ENCODE measurements at regions not wholly inside any gene's neighbourhood (a gene's known extent, or its start where the extent isn't known, plus 50 kb on each side); places are given as distances from the start of the nearest gene placed in this dataset.

GRCh38 chr20:58003525-58003924 is 224.9 kb downstream of the ANKRD60 start:
- no peak overlapping the region for H3K4me2 ChIP-seq (ENCODE audit: low read depth, low read length, poor library complexity, severe bottlenecking)
- no peak overlapping the region for H2AFZ ChIP-seq (ENCODE audit: low read length)
- DNase-seq = peak; percentile 51
- H3K79me2 ChIP-seq (ENCODE audit: low read length) = no peaks in the 10 kb centered on the region
- H3K4me3 ChIP-seq (ENCODE audit: low read length) = no peak overlapping the region
- H3K27ac ChIP-seq (ENCODE audit: low read length) = no peak overlapping the region
- H3K4me1 ChIP-seq (ENCODE audit: low read length) = peaks cover 13% of the 10 kb centered on the region
- H3K27me3 ChIP-seq (ENCODE audit: low read length) = no peaks in the 10 kb centered on the region
- H3K9me2 ChIP-seq (replicated peaks; ENCODE audit: insufficient read depth, low read length) = no peaks in the 10 kb centered on the region
- no peaks in the 10 kb centered on the region for H3K9me3 ChIP-seq (ENCODE audit: low read length)
- no peak overlapping the region for H3K9ac ChIP-seq (ENCODE audit: low read length)
- no peaks in the 10 kb centered on the region for H4K20me1 ChIP-seq (ENCODE audit: insufficient read depth, low read depth, low read length)
- no peaks in the 10 kb centered on the region for H3K36me3 ChIP-seq (ENCODE audit: insufficient read depth, low read length)

GRCh38 chr20:58002901-58003300 is 225.6 kb downstream of the ANKRD60 start:
- Histone ChIP-seq H3K9me2 (replicated peaks; ENCODE audit: insufficient read depth, low read length) (no peaks in the 10 kb centered on the region), H3K4me3 (ENCODE audit: low read length) (no peak overlapping the region), H3K27me3 (ENCODE audit: low read length) (no peaks in the 10 kb centered on the region), H3K36me3 (ENCODE audit: insufficient read depth, low read length) (no peaks in the 10 kb centered on the region), H4K20me1 (ENCODE audit: insufficient read depth, low read depth, low read length) (no peaks in the 10 kb centered on the region), H3K27ac (ENCODE audit: low read length) (no peak overlapping the region), H3K79me2 (ENCODE audit: low read length) (no peaks in the 10 kb centered on the region), H3K4me2 (ENCODE audit: low read depth, low read length, poor library complexity, severe bottlenecking) (no peak overlapping the region), H3K4me1 (ENCODE audit: low read length) (peaks cover 14% of the 10 kb centered on the region), H2AFZ (ENCODE audit: low read length) (no peak overlapping the region), H3K9ac (ENCODE audit: low read length) (no peak overlapping the region), H3K9me3 (ENCODE audit: low read length) (no peaks in the 10 kb centered on the region)
- no peak for DNase-seq

GRCh38 chr20:58001946-58002345 is 226.5 kb downstream of the ANKRD60 start:
- no peak for DNase-seq
- H3K36me3 ChIP-seq (ENCODE audit: insufficient read depth, low read length) = no peaks in the 10 kb centered on the region
- peaks cover 14% of the 10 kb centered on the region for H3K4me1 ChIP-seq (ENCODE audit: low read length)
- no peak overlapping the region for H3K27ac ChIP-seq (ENCODE audit: low read length)
- no peak overlapping the region for H3K4me2 ChIP-seq (ENCODE audit: low read depth, low read length, poor library complexity, severe bottlenecking)
- 0 out of 2 replicates have a peak, but pooled peaks cover 5% of the 10 kb centered on the region for H3K27me3 ChIP-seq (ENCODE audit: low read length)
- no peak overlapping the region for H2AFZ ChIP-seq (ENCODE audit: low read length)
- no peaks in the 10 kb centered on the region for H4K20me1 ChIP-seq (ENCODE audit: insufficient read depth, low read depth, low read length)
- H3K9me3 ChIP-seq (ENCODE audit: low read length) = no peaks in the 10 kb centered on the region
- H3K9ac ChIP-seq (ENCODE audit: low read length) = no peak overlapping the region
- H3K9me2 ChIP-seq (replicated peaks; ENCODE audit: insufficient read depth, low read length) = no peaks in the 10 kb centered on the region
- no peaks in the 10 kb centered on the region for H3K79me2 ChIP-seq (ENCODE audit: low read length)
- no peak overlapping the region for H3K4me3 ChIP-seq (ENCODE audit: low read length)

- Histone ChIP-seq H3K36me3 (ENCODE audit: insufficient read depth, low read length) (no peaks in the 10 kb centered on the region), H3K4me1 (ENCODE audit: low read length) (peaks cover 14% of the 10 kb centered on the region), H3K4me3 (ENCODE audit: low read length) (no peak overlapping the region), H3K27me3 (ENCODE audit: low read length) (0 out of 2 replicates have a peak, but pooled peaks cover 5% of the 10 kb centered on the region), H3K79me2 (ENCODE audit: low read length) (no peaks in the 10 kb centered on the region), H3K4me2 (ENCODE audit: low read depth, low read length, poor library complexity, severe bottlenecking) (no peak overlapping the region), H3K27ac (ENCODE audit: low read length) (no peak overlapping the region), H4K20me1 (ENCODE audit: insufficient read depth, low read depth, low read length) (no peaks in the 10 kb centered on the region), H3K9me2 (replicated peaks; ENCODE audit: insufficient read depth, low read length) (no peaks in the 10 kb centered on the region), H3K9me3 (ENCODE audit: low read length) (no peaks in the 10 kb centered on the region), H3K9ac (ENCODE audit: low read length) (no peak overlapping the region), H2AFZ (ENCODE audit: low read length) (no peak overlapping the region)
- DNase-seq = no peak
These were observed 227.1 kb downstream of the ANKRD60 start for GRCh38 chr20:58001381-58001780.

GRCh38 chr20:58000861-58001260 is 227.6 kb downstream of the ANKRD60 start:
- Histone ChIP-seq H3K4me2 (ENCODE audit: low read depth, low read length, poor library complexity, severe bottlenecking) (no peak overlapping the region), H3K4me1 (ENCODE audit: low read length) (peaks cover 14% of the 10 kb centered on the region), H3K27me3 (ENCODE audit: low read length) (0 out of 2 replicates have a peak, but pooled peaks cover 5% of the 10 kb centered on the region), H3K27ac (ENCODE audit: low read length) (no peak overlapping the region), H2AFZ (ENCODE audit: low read length) (no peak overlapping the region), H4K20me1 (ENCODE audit: insufficient read depth, low read depth, low read length) (no peaks in the 10 kb centered on the region), H3K9ac (ENCODE audit: low read length) (no peak overlapping the region), H3K79me2 (ENCODE audit: low read length) (no peaks in the 10 kb centered on the region), H3K4me3 (ENCODE audit: low read length) (no peak overlapping the region), H3K36me3 (ENCODE audit: insufficient read depth, low read length) (no peaks in the 10 kb centered on the region), H3K9me2 (replicated peaks; ENCODE audit: insufficient read depth, low read length) (no peaks in the 10 kb centered on the region), H3K9me3 (ENCODE audit: low read length) (no peaks in the 10 kb centered on the region)
- DNase-seq = no peak

- Histone ChIP-seq H3K4me1 (ENCODE audit: low read length) (peaks cover 14% of the 10 kb centered on the region), H3K4me3 (ENCODE audit: low read length) (no peak overlapping the region), H3K9ac (ENCODE audit: low read length) (no peak overlapping the region), H3K79me2 (ENCODE audit: low read length) (no peaks in the 10 kb centered on the region), H3K27me3 (ENCODE audit: low read length) (0 out of 2 replicates have a peak, but pooled peaks cover 5% of the 10 kb centered on the region), H3K27ac (ENCODE audit: low read length) (no peak overlapping the region), H3K9me3 (ENCODE audit: low read length) (no peaks in the 10 kb centered on the region), H3K36me3 (ENCODE audit: insufficient read depth, low read length) (no peaks in the 10 kb centered on the region), H4K20me1 (ENCODE audit: insufficient read depth, low read depth, low read length) (no peaks in the 10 kb centered on the region), H3K4me2 (ENCODE audit: low read depth, low read length, poor library complexity, severe bottlenecking) (no peak overlapping the region), H2AFZ (ENCODE audit: low read length) (no peak overlapping the region), H3K9me2 (replicated peaks; ENCODE audit: insufficient read depth, low read length) (no peaks in the 10 kb centered on the region)
- DNase-seq = no peak
These were observed 228.9 kb downstream of the ANKRD60 start for GRCh38 chr20:57999465-58000111.

- Histone ChIP-seq H3K79me2 (ENCODE audit: low read length) (no peaks in the 10 kb centered on the region), H3K36me3 (ENCODE audit: insufficient read depth, low read length) (no peaks in the 10 kb centered on the region), H3K27me3 (ENCODE audit: low read length) (0 out of 2 replicates have a peak, but pooled peaks cover 5% of the 10 kb centered on the region), H3K9me3 (ENCODE audit: low read length) (no peaks in the 10 kb centered on the region), H3K9me2 (replicated peaks; ENCODE audit: insufficient read depth, low read length) (no peaks in the 10 kb centered on the region), H3K4me2 (ENCODE audit: low read depth, low read length, poor library complexity, severe bottlenecking) (no peak overlapping the region), H2AFZ (ENCODE audit: low read length) (no peak overlapping the region), H3K4me3 (ENCODE audit: low read length) (no peak overlapping the region), H3K9ac (ENCODE audit: low read length) (no peak overlapping the region), H3K27ac (ENCODE audit: low read length) (no peak overlapping the region), H3K4me1 (ENCODE audit: low read length) (peaks cover 14% of the 10 kb centered on the region), H4K20me1 (ENCODE audit: insufficient read depth, low read depth, low read length) (no peaks in the 10 kb centered on the region)
- DNase-seq = no peak
These were observed 229.4 kb downstream of the ANKRD60 start for GRCh38 chr20:57998981-57999464.

GRCh38 chr20:57998276-57998675 is 230.2 kb downstream of the ANKRD60 start:
- DNase-seq = peak; percentile 67
- no peaks in the 10 kb centered on the region for H3K36me3 ChIP-seq (ENCODE audit: insufficient read depth, low read length)
- no peaks in the 10 kb centered on the region for H4K20me1 ChIP-seq (ENCODE audit: insufficient read depth, low read depth, low read length)
- H3K9me3 ChIP-seq (ENCODE audit: low read length) = no peaks in the 10 kb centered on the region
- no peaks in the 10 kb centered on the region for H3K79me2 ChIP-seq (ENCODE audit: low read length)
- no peak overlapping the region for H3K4me2 ChIP-seq (ENCODE audit: low read depth, low read length, poor library complexity, severe bottlenecking)
- no peak overlapping the region for H2AFZ ChIP-seq (ENCODE audit: low read length)
- no peaks in the 10 kb centered on the region for H3K9me2 ChIP-seq (replicated peaks; ENCODE audit: insufficient read depth, low read length)
- peaks cover 14% of the 10 kb centered on the region for H3K4me1 ChIP-seq (ENCODE audit: low read length)
- H3K27ac ChIP-seq (ENCODE audit: low read length) = no peak overlapping the region
- no peak overlapping the region for H3K9ac ChIP-seq (ENCODE audit: low read length)
- no peak overlapping the region for H3K4me3 ChIP-seq (ENCODE audit: low read length)
- H3K27me3 ChIP-seq (ENCODE audit: low read length) = 0 out of 2 replicates have a peak, but pooled peaks cover 5% of the 10 kb centered on the region

Measured in Karpas-422 (cell line).